ENCODE measurements at regions not wholly inside any gene's neighbourhood (a gene's known extent, or its start where the extent isn't known, plus 50 kb on each side); places are given as distances from the start of the nearest gene placed in this dataset.
A peak's percentile ranks its signal among the peaks of the same experiment; 100 is the strongest.
"Not testable (repeated sequence)": the region's sequence is repeated elsewhere in the genome, so short reads cannot be mapped to it uniquely, and the experiment has no call there.

GRCh38 chr12:13924286-13924685 is 57.1 kb downstream of the GRIN2B start:
- DNase-seq = no peak

GRCh38 chr12:13918897-13919296 is 62.5 kb downstream of the GRIN2B start:
- DNase-seq = no peak

GRCh38 chr12:13915096-13915495 is 66.3 kb downstream of the GRIN2B start:
- no peak for DNase-seq

- no peak for DNase-seq
Observed at GRCh38 chr12:13913371-13913770, 68.0 kb downstream of the GRIN2B start.

- no peak for DNase-seq
Observed at GRCh38 chr12:13911756-13912554, 69.4 kb downstream of the GRIN2B start.

GRCh38 chr12:13905794-13906193 is 75.6 kb downstream of the GRIN2B start:
- DNase-seq = no peak

GRCh38 chr12:13900718-13901117 is 80.7 kb downstream of the GRIN2B start:
- no peak for DNase-seq

GRCh38 chr12:13898387-13898786 is 83.0 kb downstream of the GRIN2B start:
- DNase-seq = not testable (repeated sequence)

- no peak for DNase-seq
Observed at GRCh38 chr12:13897811-13898210, 83.6 kb downstream of the GRIN2B start.

GRCh38 chr12:13896063-13896626 is 85.3 kb downstream of the GRIN2B start:
- DNase-seq = no peak

GRCh38 chr12:13891902-13892301 is 89.5 kb downstream of the GRIN2B start:
- no peak for DNase-seq

GRCh38 chr12:13890943-13891342 is 90.5 kb downstream of the GRIN2B start:
- DNase-seq = no peak

- DNase-seq = no peak
Observed at GRCh38 chr12:13887779-13888388, 93.5 kb downstream of the GRIN2B start.

- DNase-seq = no peak
Observed at GRCh38 chr12:13882176-13882575, 99.2 kb downstream of the GRIN2B start.

- DNase-seq = no peak
Observed at GRCh38 chr12:13880613-13881012, 100.8 kb downstream of the GRIN2B start.

- DNase-seq = no peak
Observed at GRCh38 chr12:13875744-13876143, 105.7 kb downstream of the GRIN2B start.

GRCh38 chr12:13870255-13870654 is 111.1 kb downstream of the GRIN2B start:
- DNase-seq = no peak

- peak; percentile 73 for DNase-seq
Observed at GRCh38 chr12:13864081-13864673, 117.2 kb downstream of the GRIN2B start.

GRCh38 chr12:13857750-13858149 is 123.7 kb downstream of the GRIN2B start:
- no peak for DNase-seq

GRCh38 chr12:13853471-13853870 is 127.9 kb downstream of the GRIN2B start:
- no peak for DNase-seq

GRCh38 chr12:13851828-13852227 is 129.6 kb downstream of the GRIN2B start:
- DNase-seq = no peak

GRCh38 chr12:13849456-13849855 is 131.9 kb downstream of the GRIN2B start:
- no peak for DNase-seq

GRCh38 chr12:13843841-13844240 is 137.6 kb downstream of the GRIN2B start:
- no peak for DNase-seq

GRCh38 chr12:13841358-13841757 is 140.0 kb downstream of the GRIN2B start:
- no peak for DNase-seq
